Trophoblast cell (in vitro differentiated cells and primary cell): ENCODE measurements at regions not wholly inside any gene's neighbourhood (a gene's known extent, or its start where the extent isn't known, plus 50 kb on each side); places are given as distances from the start of the nearest gene placed in this dataset.

Experiments used
- DNase-seq, 2 donors: peaks; one replicate each; pipeline ENCODE4 v3.0.0-alpha.2; 2016
- H2AFZ ChIP-seq: 2 replicates; pipeline ENCODE4 v1.6.1; 2013; ENCODE audit warnings: low read length, moderate library complexity, mild to moderate bottlenecking; ENCODE audit not compliant: insufficient read depth, poor library complexity
- H2AK5ac ChIP-seq: 2 replicates; pipeline ENCODE4 v1.6.1; 2013; ENCODE audit warnings: mild to moderate bottlenecking, low read length
- H2BK120ac ChIP-seq: 2 replicates; pipeline ENCODE4 v1.6.1; 2013; ENCODE audit warnings: low read length, mild to moderate bottlenecking, moderate library complexity; ENCODE audit not compliant: insufficient read depth, poor library complexity
- H2BK12ac ChIP-seq: 2 replicates; pipeline ENCODE4 v1.6.1; 2013; ENCODE audit warnings: mild to moderate bottlenecking, low read length, moderate library complexity
- H2BK5ac ChIP-seq: 2 replicates; pipeline ENCODE4 v1.6.1; 2013; ENCODE audit warnings: low read length, low read depth, moderate library complexity, mild to moderate bottlenecking; ENCODE audit not compliant: poor library complexity
- H3K14ac ChIP-seq: 2 replicates; pipeline ENCODE4 v1.6.1; 2013; ENCODE audit warnings: mild to moderate bottlenecking, low read length
- H3K18ac ChIP-seq: 2 replicates; pipeline ENCODE4 v1.6.1; 2013; ENCODE audit warnings: mild to moderate bottlenecking, low read length
- H3K23ac ChIP-seq: 2 replicates; pipeline ENCODE4 v1.6.1; 2013; ENCODE audit warnings: low read length
- H3K27ac ChIP-seq: 2 replicates; pipeline ENCODE4 v1.5.1; 2013; ENCODE audit warnings: low read depth, mild to moderate bottlenecking, inconsistent platforms, low read length, moderate library complexity
- H3K27me3 ChIP-seq: 2 replicates; pipeline ENCODE4 v1.6.1; 2013; ENCODE audit warnings: inconsistent platforms, mild to moderate bottlenecking, low read length, moderate library complexity; ENCODE audit not compliant: insufficient read depth
- H3K36me3 ChIP-seq, 2 experiments: 1 replicate in 1 of 2; 2 replicates in 1 of 2; pipeline ENCODE4 v1.6.1; 2013; ENCODE audit warnings: low read length in 2 of 2, mild to moderate bottlenecking in 2 of 2, moderate library complexity in 1 of 2; ENCODE audit not compliant: insufficient read depth in 2 of 2, control insufficient read depth in 1 of 2
- H3K4ac ChIP-seq: 2 replicates; pipeline ENCODE4 v1.6.1; 2013; ENCODE audit warnings: low read depth, mild to moderate bottlenecking, low read length, moderate library complexity
- H3K4me1 ChIP-seq, 2 experiments: 1 replicate in 1 of 2; 2 replicates in 1 of 2; pipeline ENCODE4 v1.6.1; 2013; ENCODE audit warnings: low read length in 2 of 2, mild to moderate bottlenecking in 2 of 2, moderate library complexity in 1 of 2; ENCODE audit not compliant: insufficient read depth in 2 of 2, control insufficient read depth in 1 of 2
- H3K4me2 ChIP-seq: 2 replicates; pipeline ENCODE4 v1.6.1; 2013; ENCODE audit warnings: inconsistent platforms, mild to moderate bottlenecking, low read length, moderate library complexity
- H3K4me3 ChIP-seq: 2 replicates; pipeline ENCODE4 v1.5.1; 2013; ENCODE audit warnings: mild to moderate bottlenecking, low read depth, low read length, inconsistent platforms
- H3K79me1 ChIP-seq: one replicate; pipeline ENCODE4 v1.6.1; 2013; ENCODE audit warnings: low read length
- H3K79me2 ChIP-seq: 2 replicates; pipeline ENCODE4 v1.6.1; 2013; ENCODE audit warnings: low read length, mild to moderate bottlenecking; ENCODE audit not compliant: control insufficient read depth, insufficient read depth, poor library complexity
- H3K9ac ChIP-seq: 2 replicates; pipeline ENCODE4 v1.6.1; 2013; ENCODE audit warnings: mild to moderate bottlenecking, low read length
- H3K9me3 ChIP-seq: 2 replicates; pipeline ENCODE4 v1.6.1; 2013; ENCODE audit warnings: low read depth, mild to moderate bottlenecking, control low read depth, inconsistent platforms, low read length; ENCODE audit not compliant: insufficient read depth
- H4K12ac ChIP-seq: 2 replicates; pipeline ENCODE4 v1.6.1; 2013; ENCODE audit warnings: low read depth, mild to moderate bottlenecking, low read length, moderate library complexity
- H4K8ac ChIP-seq: 2 replicates; pipeline ENCODE4 v1.6.1; 2013; ENCODE audit warnings: low read depth, mild to moderate bottlenecking, low read length, moderate library complexity
- H4K91ac ChIP-seq: one replicate; pipeline ENCODE4 v1.6.1; 2013; ENCODE audit warnings: low read depth, mild to moderate bottlenecking, low read length, moderate library complexity
- WGBS: extraction: QIAGEN DNeasy Blood & Tissue Kit; methylation state at CpG from one replicate; pipeline ENCODE4 v1.1.7; 2013; ENCODE audit warnings: missing lambda C conversion rate; ENCODE audit not compliant: insufficient read length, insufficient coverage; ENCODE audit errors: extremely low coverage; 5-methylcytosine and 5-hydroxymethylcytosine counted together

GRCh38 chr1:29746076-29746665 is 509.8 kb downstream of the PTPRU start:
- Histone ChIP-seq H3K79me2 (no peaks in the 10 kb centered on the region), H3K4me2 (no peak overlapping the region), H4K12ac (no peak overlapping the region), H3K9me3 (peaks cover 3% of the 10 kb centered on the region), H3K4me3 (no peak overlapping the region), H3K4ac (no peak overlapping the region), H2AK5ac (no peak overlapping the region), H2BK120ac (no peak overlapping the region), H3K23ac (no peak overlapping the region), H2AFZ (no peak overlapping the region), H2BK12ac (no peak overlapping the region), H3K18ac (no peak overlapping the region), H3K14ac (no peak overlapping the region), H3K9ac (no peak overlapping the region), H3K36me3 (no peaks in the 10 kb centered on the region), H3K79me1 (no peaks in the 10 kb centered on the region), H3K27ac (no peak overlapping the region), H2BK5ac (no peak overlapping the region), H4K91ac (no peak overlapping the region), H4K8ac (no peak overlapping the region), H3K4me1 (no peaks in the 10 kb centered on the region), H3K27me3 (no peaks in the 10 kb centered on the region)
- no CpG with 5 or more reads among the region's 5 CpGs for WGBS
- DNase-seq, result no peak

- H3K27ac ChIP-seq, result no peak overlapping the region
- H2BK12ac ChIP-seq, result no peak overlapping the region
- no peak for DNase-seq
- H3K18ac ChIP-seq, result no peak overlapping the region
- WGBS, result no CpG with 5 or more reads among the region's 6 CpGs
- no peak overlapping the region for H4K91ac ChIP-seq
- H3K9ac ChIP-seq, result no peak overlapping the region
- no peak overlapping the region for H2BK5ac ChIP-seq
- no peak overlapping the region for H2AFZ ChIP-seq
- no peak overlapping the region for H4K12ac ChIP-seq
- H3K4me3 ChIP-seq, result no peak overlapping the region
- no peaks in the 10 kb centered on the region for H3K79me2 ChIP-seq
- H3K27me3 ChIP-seq, result no peaks in the 10 kb centered on the region
- H3K4me1 ChIP-seq, result no peaks in the 10 kb centered on the region
- no peaks in the 10 kb centered on the region for H3K36me3 ChIP-seq
- no peak overlapping the region for H2AK5ac ChIP-seq
- H3K9me3 ChIP-seq, result peaks cover 3% of the 10 kb centered on the region
- H3K14ac ChIP-seq, result no peak overlapping the region
- H4K8ac ChIP-seq, result no peak overlapping the region
- H3K79me1 ChIP-seq, result no peaks in the 10 kb centered on the region
- H3K4me2 ChIP-seq, result no peak overlapping the region
- no peak overlapping the region for H2BK120ac ChIP-seq
- H3K4ac ChIP-seq, result no peak overlapping the region
- H3K23ac ChIP-seq, result no peak overlapping the region
Measured at GRCh38 chr1:29744684-29745490, 508.6 kb downstream of the PTPRU start.

- H2BK5ac ChIP-seq, result no peak overlapping the region
- no peak overlapping the region for H2BK12ac ChIP-seq
- H3K27me3 ChIP-seq, result no peaks in the 10 kb centered on the region
- no peaks in the 10 kb centered on the region for H3K79me1 ChIP-seq
- H3K4me2 ChIP-seq, result no peak overlapping the region
- no peak overlapping the region for H3K14ac ChIP-seq
- no peak overlapping the region for H2BK120ac ChIP-seq
- H3K23ac ChIP-seq, result no peak overlapping the region
- H3K4me1 ChIP-seq, result no peaks in the 10 kb centered on the region
- no peak overlapping the region for H4K8ac ChIP-seq
- H2AFZ ChIP-seq, result no peak overlapping the region
- no peak overlapping the region for H3K18ac ChIP-seq
- H4K91ac ChIP-seq, result no peak overlapping the region
- WGBS, result no CpG with 5 or more reads among the region's 7 CpGs
- H3K27ac ChIP-seq, result no peak overlapping the region
- H3K9me3 ChIP-seq, result peaks cover 3% of the 10 kb centered on the region
- H3K9ac ChIP-seq, result no peak overlapping the region
- DNase-seq, result no peak
- no peak overlapping the region for H4K12ac ChIP-seq
- H3K79me2 ChIP-seq, result no peaks in the 10 kb centered on the region
- no peak overlapping the region for H3K4me3 ChIP-seq
- no peak overlapping the region for H2AK5ac ChIP-seq
- H3K4ac ChIP-seq, result no peak overlapping the region
- no peaks in the 10 kb centered on the region for H3K36me3 ChIP-seq
Measured at GRCh38 chr1:29743931-29744330, 507.6 kb downstream of the PTPRU start.

GRCh38 chr1:29743264-29743663 is 506.9 kb downstream of the PTPRU start:
- Histone ChIP-seq H2BK5ac (no peak overlapping the region), H2AFZ (no peak overlapping the region), H3K27me3 (no peaks in the 10 kb centered on the region), H3K23ac (no peak overlapping the region), H2AK5ac (no peak overlapping the region), H3K4me2 (no peak overlapping the region), H4K91ac (no peak overlapping the region), H3K79me1 (no peaks in the 10 kb centered on the region), H3K27ac (no peak overlapping the region), H2BK12ac (no peak overlapping the region), H3K79me2 (no peaks in the 10 kb centered on the region), H4K12ac (no peak overlapping the region), H3K4me3 (no peak overlapping the region), H3K36me3 (no peaks in the 10 kb centered on the region), H2BK120ac (no peak overlapping the region), H3K4me1 (no peaks in the 10 kb centered on the region), H3K18ac (no peak overlapping the region), H3K14ac (no peak overlapping the region), H3K9me3 (peaks cover 3% of the 10 kb centered on the region), H4K8ac (no peak overlapping the region), H3K4ac (no peak overlapping the region), H3K9ac (no peak overlapping the region)
- no CpG with 5 or more reads among the region's 5 CpGs for WGBS
- no peak for DNase-seq
